ENCODE measurements at regions not wholly inside any gene's neighbourhood (a gene's known extent, or its start where the extent isn't known, plus 50 kb on each side); places are given as distances from the start of the nearest gene placed in this dataset.

- TF ChIP-seq POLR2A (IDR thresholded peaks at IDR 0.05) (no peak), POLR2AphosphoS5 (IDR thresholded peaks at IDR 0.05) (no peak), CTCF (IDR thresholded peaks at IDR 0.05 in 8 of 11, conservative IDR thresholded peaks at IDR 0.05 in 3 of 11) (no peak)
- intact Hi-C loops (cut with DNase I; ENCODE audit: low total_unique reads) = no loop called here
- no peaks in the 10 kb centered on the region for H3K9me3 ChIP-seq
- no peak overlapping the region for H3K27ac ChIP-seq
- no peaks in the 10 kb centered on the region for H3K4me1 ChIP-seq
- DNase-seq = no peak
- WGBS, 5 donors = 76 to 92% (median 91%) methylated on average over 5 of the region's 5 CpGs
- H3K4me3 ChIP-seq = no peak overlapping the region
- peaks cover 0 to 14% (median 0%) of the 10 kb centered on the region in 7 donors for H3K27me3 ChIP-seq (replicated peaks in 1 of 7)
- no peaks in the 10 kb centered on the region for H3K36me3 ChIP-seq
Measured at GRCh38 chr20:59416916-59417315, 116.5 kb downstream of the EDN3 start.

- TF ChIP-seq CTCF (IDR thresholded peaks at IDR 0.05 in 8 of 11, conservative IDR thresholded peaks at IDR 0.05 in 3 of 11) (no peak), POLR2AphosphoS5 (IDR thresholded peaks at IDR 0.05) (no peak), POLR2A (IDR thresholded peaks at IDR 0.05) (no peak)
- whole genome bisulfite sequencing, 5 donors = 81 to 90% (median 89%) methylated on average over 6 of the region's 6 CpGs
- H3K9me3 ChIP-seq = no peaks in the 10 kb centered on the region
- intact Hi-C loops (cut with DNase I; ENCODE audit: low total_unique reads) = no loop called here
- no peak overlapping the region for H3K4me3 ChIP-seq
- DNase-seq = no peak
- H3K27ac ChIP-seq = no peak overlapping the region
- peaks cover 0 to 8% (median 0%) of the 10 kb centered on the region in 7 donors for H3K27me3 ChIP-seq (replicated peaks in 1 of 7)
- H3K4me1 ChIP-seq = no peaks in the 10 kb centered on the region
- no peaks in the 10 kb centered on the region for H3K36me3 ChIP-seq
Measured at GRCh38 chr20:59421089-59421488, 120.7 kb downstream of the EDN3 start.

- no peaks in the 10 kb centered on the region for H3K4me1 ChIP-seq
- intact Hi-C loops (cut with DNase I; ENCODE audit: low total_unique reads) = no loop called here
- H3K4me3 ChIP-seq = no peak overlapping the region
- no peaks in the 10 kb centered on the region for H3K9me3 ChIP-seq
- DNase-seq = no peak
- H3K27ac ChIP-seq = no peak overlapping the region
- no peak for TF ChIP-seq POLR2AphosphoS5 (IDR thresholded peaks at IDR 0.05)
- TF ChIP-seq CTCF (IDR thresholded peaks at IDR 0.05 in 8 of 11, conservative IDR thresholded peaks at IDR 0.05 in 3 of 11) = no peak
- no peak for TF ChIP-seq POLR2A (IDR thresholded peaks at IDR 0.05)
- H3K36me3 ChIP-seq = no peaks in the 10 kb centered on the region
- H3K27me3 ChIP-seq (replicated peaks in 1 of 7) = peaks cover 0 to 5% (median 0%) of the 10 kb centered on the region in 7 donors
- 79 to 91% (median 87%) methylated on average over 13 of the region's 13 CpGs for WGBS, 5 donors
Measured at GRCh38 chr20:59421920-59422637, 121.7 kb downstream of the EDN3 start.

GRCh38 chr20:59422872-59423544 lies 122.6 kb downstream of the EDN3 start:
- H3K36me3 ChIP-seq = no peaks in the 10 kb centered on the region
- no peaks in the 10 kb centered on the region for H3K9me3 ChIP-seq
- no peaks in the 10 kb centered on the region for H3K4me1 ChIP-seq
- H3K27ac ChIP-seq = no peak overlapping the region
- peaks cover 0 to 5% (median 0%) of the 10 kb centered on the region in 7 donors for H3K27me3 ChIP-seq (replicated peaks in 1 of 7)
- TF ChIP-seq POLR2A (IDR thresholded peaks at IDR 0.05) = no peak
- TF ChIP-seq CTCF (IDR thresholded peaks at IDR 0.05 in 8 of 11, conservative IDR thresholded peaks at IDR 0.05 in 3 of 11) = no peak
- TF ChIP-seq POLR2AphosphoS5 (IDR thresholded peaks at IDR 0.05) = no peak
- 73 to 88% (median 76%) methylated on average over 5 to 10 of the region's 10 CpGs for WGBS, 5 donors
- intact Hi-C loops (cut with DNase I; ENCODE audit: low total_unique reads) = no loop called here
- H3K4me3 ChIP-seq = no peak overlapping the region
- DNase-seq = no peak
